Dedifferentiated amniotic fluid mesenchymal stem cell (primary cell): ENCODE measurements at regions not wholly inside any gene's neighbourhood (a gene's known extent, or its start where the extent isn't known, plus 50 kb on each side); places are given as distances from the start of the nearest gene placed in this dataset.

Experiments used
- DNase-seq: peaks from one replicate; pipeline ENCODE4 v3.0.0-alpha.2; 2016; ENCODE audit errors: extremely low spot score

- DNase-seq = no peak
Observed at GRCh38 chr7:86947929-86948328, 111.5 kb downstream of the ELAPOR2 start.

GRCh38 chr7:86943447-86943846 lies 116.0 kb downstream of the ELAPOR2 start:
- no peak for DNase-seq

GRCh38 chr7:86942995-86943394 lies 116.5 kb downstream of the ELAPOR2 start:
- DNase-seq = no peak

- no peak for DNase-seq
Observed at GRCh38 chr7:86942081-86942480, 117.4 kb downstream of the ELAPOR2 start.

GRCh38 chr7:86939197-86939814 lies 120.1 kb downstream of the ELAPOR2 start:
- DNase-seq = peak; percentile 54

GRCh38 chr7:86937363-86937878 lies 122.0 kb downstream of the ELAPOR2 start:
- DNase-seq = no peak

- no peak for DNase-seq
Observed at GRCh38 chr7:86933295-86933845, 126.1 kb downstream of the ELAPOR2 start.

GRCh38 chr7:86932038-86932512 lies 127.4 kb downstream of the ELAPOR2 start:
- peak; percentile 94 for DNase-seq

GRCh38 chr7:86931439-86931838 lies 128.0 kb downstream of the ELAPOR2 start:
- DNase-seq = no peak

GRCh38 chr7:86930554-86931307 lies 128.7 kb downstream of the ELAPOR2 start:
- no peak for DNase-seq

GRCh38 chr7:86929293-86930109 lies 130.0 kb downstream of the ELAPOR2 start:
- no peak for DNase-seq

GRCh38 chr7:86928308-86928707 lies 131.1 kb downstream of the ELAPOR2 start:
- DNase-seq = no peak

- peak; percentile 73 for DNase-seq
Observed at GRCh38 chr7:86926732-86927131, 132.7 kb downstream of the ELAPOR2 start.

- no peak for DNase-seq
Observed at GRCh38 chr7:86925221-86925620, 134.2 kb downstream of the ELAPOR2 start.

- no peak for DNase-seq
Observed at GRCh38 chr7:86923527-86923926, 135.9 kb downstream of the ELAPOR2 start.

GRCh38 chr7:86920154-86920553 lies 139.3 kb downstream of the ELAPOR2 start:
- DNase-seq = no peak

- no peak for DNase-seq
Observed at GRCh38 chr7:86918245-86918644, 141.2 kb downstream of the ELAPOR2 start.

- DNase-seq = no peak
Observed at GRCh38 chr7:86916277-86916825, 143.1 kb downstream of the ELAPOR2 start.

GRCh38 chr7:86914551-86914950 lies 144.9 kb downstream of the ELAPOR2 start:
- DNase-seq = no peak
